ENCODE measurements at regions not wholly inside any gene's neighbourhood (a gene's known extent, or its start where the extent isn't known, plus 50 kb on each side); places are given as distances from the start of the nearest gene placed in this dataset.

DNA sequence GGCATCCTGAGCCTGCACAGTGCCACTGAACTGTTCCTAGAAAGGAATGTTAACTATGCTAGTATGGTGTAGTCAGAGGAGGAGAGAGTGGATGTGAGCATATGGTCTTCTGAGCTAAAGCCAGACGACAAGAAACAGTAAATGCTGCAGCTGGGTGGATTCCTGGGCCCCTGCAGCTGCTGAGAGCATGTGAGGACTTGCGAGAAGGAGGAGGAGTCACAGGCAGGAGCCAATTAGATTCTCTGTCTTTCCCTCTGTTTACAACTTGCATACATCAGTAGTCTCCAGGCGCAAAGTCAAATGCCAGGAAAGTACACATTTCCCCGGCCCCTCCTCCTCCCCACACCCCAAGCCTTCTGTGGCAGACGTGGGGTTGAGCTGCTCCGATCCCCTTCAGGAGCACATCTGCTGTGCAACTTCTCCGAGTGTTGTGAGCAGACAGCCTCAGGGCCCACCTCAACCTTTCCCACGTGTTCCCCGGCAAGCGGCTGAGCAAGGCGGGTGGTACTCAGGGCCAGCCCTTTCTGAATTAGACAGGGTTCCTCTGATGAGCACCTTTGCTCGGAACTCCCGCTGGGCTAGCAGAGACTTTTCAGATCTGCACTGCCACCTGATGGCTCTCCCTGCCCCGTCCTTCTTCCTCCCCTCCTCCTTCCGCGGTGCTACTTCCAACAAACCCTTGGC is 108.7 kb upstream of the ATP6AP2 start (continued):
- TF ChIP-seq, protein P1, sequence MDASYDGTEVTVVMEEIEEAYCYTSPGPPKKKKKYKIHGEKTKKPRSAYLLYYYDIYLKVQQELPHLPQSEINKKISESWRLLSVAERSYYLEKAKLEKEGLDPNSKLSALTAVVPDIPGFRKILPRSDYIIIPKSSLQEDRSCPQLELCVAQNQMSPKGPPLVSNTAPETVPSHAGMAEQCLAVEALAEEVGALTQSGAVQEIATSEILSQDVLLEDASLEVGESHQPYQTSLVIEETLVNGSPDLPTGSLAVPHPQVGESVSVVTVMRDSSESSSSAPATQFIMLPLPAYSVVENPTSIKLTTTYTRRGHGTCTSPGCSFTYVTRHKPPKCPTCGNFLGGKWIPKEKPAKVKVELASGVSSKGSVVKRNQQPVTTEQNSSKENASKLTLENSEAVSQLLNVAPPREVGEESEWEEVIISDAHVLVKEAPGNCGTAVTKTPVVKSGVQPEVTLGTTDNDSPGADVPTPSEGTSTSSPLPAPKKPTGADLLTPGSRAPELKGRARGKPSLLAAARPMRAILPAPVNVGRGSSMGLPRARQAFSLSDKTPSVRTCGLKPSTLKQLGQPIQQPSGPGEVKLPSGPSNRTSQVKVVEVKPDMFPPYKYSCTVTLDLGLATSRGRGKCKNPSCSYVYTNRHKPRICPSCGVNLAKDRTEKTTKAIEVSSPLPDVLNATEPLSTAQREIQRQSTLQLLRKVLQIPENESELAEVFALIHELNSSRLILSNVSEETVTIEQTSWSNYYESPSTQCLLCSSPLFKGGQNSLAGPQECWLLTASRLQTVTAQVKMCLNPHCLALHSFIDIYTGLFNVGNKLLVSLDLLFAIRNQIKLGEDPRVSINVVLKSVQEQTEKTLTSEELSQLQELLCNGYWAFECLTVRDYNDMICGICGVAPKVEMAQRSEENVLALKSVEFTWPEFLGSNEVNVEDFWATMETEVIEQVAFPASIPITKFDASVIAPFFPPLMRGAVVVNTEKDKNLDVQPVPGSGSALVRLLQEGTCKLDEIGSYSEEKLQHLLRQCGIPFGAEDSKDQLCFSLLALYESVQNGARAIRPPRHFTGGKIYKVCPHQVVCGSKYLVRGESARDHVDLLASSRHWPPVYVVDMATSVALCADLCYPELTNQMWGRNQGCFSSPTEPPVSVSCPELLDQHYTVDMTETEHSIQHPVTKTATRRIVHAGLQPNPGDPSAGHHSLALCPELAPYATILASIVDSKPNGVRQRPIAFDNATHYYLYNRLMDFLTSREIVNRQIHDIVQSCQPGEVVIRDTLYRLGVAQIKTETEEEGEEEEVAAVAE (CRISPR knock-in tag; IDR thresholded peaks at IDR 0.05; ENCODE audit: borderline replicate concordance): peak; percentile 33; the same call in 1 of the 2 replicates
- TF ChIP-seq RFX5 (IDR thresholded peaks at IDR 0.05; ENCODE audit: low read depth, low read length) (peak; percentile 92), NFYB (CRISPR knock-in tag; IDR thresholded peaks at IDR 0.05) (peak; percentile 34; the same call in 1 of the 2 replicates), FIP1L1 (IDR thresholded peaks at IDR 0.05; ENCODE audit: borderline replicate concordance, insufficient read depth, low read depth, low read length) (no peak), STAG1 (CRISPR knock-in tag; IDR thresholded peaks at IDR 0.05) (peak; percentile 46; the same call in 1 of the 2 replicates), ZNF614 (CRISPR knock-in tag; IDR thresholded peaks at IDR 0.05; ENCODE audit: borderline replicate concordance) (no peak), DNMT3B (CRISPR knock-in tag; conservative IDR thresholded peaks at IDR 0.05) (no peak), RFXANK (CRISPR knock-in tag; IDR thresholded peaks at IDR 0.05) (0 out of 2 replicates have a peak, but pooled peaks have one; percentile 78)
- TF ChIP-seq, protein P2, sequence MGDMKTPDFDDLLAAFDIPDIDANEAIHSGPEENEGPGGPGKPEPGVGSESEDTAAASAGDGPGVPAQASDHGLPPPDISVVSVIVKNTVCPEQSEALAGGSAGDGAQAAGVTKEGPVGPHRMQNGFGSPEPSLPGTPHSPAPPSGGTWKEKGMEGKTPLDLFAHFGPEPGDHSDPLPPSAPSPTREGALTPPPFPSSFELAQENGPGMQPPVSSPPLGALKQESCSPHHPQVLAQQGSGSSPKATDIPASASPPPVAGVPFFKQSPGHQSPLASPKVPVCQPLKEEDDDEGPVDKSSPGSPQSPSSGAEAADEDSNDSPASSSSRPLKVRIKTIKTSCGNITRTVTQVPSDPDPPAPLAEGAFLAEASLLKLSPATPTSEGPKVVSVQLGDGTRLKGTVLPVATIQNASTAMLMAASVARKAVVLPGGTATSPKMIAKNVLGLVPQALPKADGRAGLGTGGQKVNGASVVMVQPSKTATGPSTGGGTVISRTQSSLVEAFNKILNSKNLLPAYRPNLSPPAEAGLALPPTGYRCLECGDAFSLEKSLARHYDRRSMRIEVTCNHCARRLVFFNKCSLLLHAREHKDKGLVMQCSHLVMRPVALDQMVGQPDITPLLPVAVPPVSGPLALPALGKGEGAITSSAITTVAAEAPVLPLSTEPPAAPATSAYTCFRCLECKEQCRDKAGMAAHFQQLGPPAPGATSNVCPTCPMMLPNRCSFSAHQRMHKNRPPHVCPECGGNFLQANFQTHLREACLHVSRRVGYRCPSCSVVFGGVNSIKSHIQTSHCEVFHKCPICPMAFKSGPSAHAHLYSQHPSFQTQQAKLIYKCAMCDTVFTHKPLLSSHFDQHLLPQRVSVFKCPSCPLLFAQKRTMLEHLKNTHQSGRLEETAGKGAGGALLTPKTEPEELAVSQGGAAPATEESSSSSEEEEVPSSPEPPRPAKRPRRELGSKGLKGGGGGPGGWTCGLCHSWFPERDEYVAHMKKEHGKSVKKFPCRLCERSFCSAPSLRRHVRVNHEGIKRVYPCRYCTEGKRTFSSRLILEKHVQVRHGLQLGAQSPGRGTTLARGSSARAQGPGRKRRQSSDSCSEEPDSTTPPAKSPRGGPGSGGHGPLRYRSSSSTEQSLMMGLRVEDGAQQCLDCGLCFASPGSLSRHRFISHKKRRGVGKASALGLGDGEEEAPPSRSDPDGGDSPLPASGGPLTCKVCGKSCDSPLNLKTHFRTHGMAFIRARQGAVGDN (CRISPR knock-in tag; IDR thresholded peaks at IDR 0.05): peak; percentile 33; the same call in 1 of the 2 replicates
- TF ChIP-seq, protein P3, sequence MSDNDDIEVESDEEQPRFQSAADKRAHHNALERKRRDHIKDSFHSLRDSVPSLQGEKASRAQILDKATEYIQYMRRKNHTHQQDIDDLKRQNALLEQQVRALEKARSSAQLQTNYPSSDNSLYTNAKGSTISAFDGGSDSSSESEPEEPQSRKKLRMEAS (IDR thresholded peaks at IDR 0.05): peak; percentile 68
- TF ChIP-seq, protein P4, sequence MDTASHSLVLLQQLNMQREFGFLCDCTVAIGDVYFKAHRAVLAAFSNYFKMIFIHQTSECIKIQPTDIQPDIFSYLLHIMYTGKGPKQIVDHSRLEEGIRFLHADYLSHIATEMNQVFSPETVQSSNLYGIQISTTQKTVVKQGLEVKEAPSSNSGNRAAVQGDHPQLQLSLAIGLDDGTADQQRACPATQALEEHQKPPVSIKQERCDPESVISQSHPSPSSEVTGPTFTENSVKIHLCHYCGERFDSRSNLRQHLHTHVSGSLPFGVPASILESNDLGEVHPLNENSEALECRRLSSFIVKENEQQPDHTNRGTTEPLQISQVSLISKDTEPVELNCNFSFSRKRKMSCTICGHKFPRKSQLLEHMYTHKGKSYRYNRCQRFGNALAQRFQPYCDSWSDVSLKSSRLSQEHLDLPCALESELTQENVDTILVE (CRISPR knock-in tag; IDR thresholded peaks at IDR 0.05): no peak
- TF ChIP-seq, protein P5, sequence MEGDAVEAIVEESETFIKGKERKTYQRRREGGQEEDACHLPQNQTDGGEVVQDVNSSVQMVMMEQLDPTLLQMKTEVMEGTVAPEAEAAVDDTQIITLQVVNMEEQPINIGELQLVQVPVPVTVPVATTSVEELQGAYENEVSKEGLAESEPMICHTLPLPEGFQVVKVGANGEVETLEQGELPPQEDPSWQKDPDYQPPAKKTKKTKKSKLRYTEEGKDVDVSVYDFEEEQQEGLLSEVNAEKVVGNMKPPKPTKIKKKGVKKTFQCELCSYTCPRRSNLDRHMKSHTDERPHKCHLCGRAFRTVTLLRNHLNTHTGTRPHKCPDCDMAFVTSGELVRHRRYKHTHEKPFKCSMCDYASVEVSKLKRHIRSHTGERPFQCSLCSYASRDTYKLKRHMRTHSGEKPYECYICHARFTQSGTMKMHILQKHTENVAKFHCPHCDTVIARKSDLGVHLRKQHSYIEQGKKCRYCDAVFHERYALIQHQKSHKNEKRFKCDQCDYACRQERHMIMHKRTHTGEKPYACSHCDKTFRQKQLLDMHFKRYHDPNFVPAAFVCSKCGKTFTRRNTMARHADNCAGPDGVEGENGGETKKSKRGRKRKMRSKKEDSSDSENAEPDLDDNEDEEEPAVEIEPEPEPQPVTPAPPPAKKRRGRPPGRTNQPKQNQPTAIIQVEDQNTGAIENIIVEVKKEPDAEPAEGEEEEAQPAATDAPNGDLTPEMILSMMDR (CRISPR knock-in tag; IDR thresholded peaks at IDR 0.05): peak; percentile 55
- TF ChIP-seq, protein P6, sequence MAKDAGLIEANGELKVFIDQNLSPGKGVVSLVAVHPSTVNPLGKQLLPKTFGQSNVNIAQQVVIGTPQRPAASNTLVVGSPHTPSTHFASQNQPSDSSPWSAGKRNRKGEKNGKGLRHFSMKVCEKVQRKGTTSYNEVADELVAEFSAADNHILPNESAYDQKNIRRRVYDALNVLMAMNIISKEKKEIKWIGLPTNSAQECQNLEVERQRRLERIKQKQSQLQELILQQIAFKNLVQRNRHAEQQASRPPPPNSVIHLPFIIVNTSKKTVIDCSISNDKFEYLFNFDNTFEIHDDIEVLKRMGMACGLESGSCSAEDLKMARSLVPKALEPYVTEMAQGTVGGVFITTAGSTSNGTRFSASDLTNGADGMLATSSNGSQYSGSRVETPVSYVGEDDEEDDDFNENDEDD (CRISPR knock-in tag; IDR thresholded peaks at IDR 0.05; ENCODE audit: borderline replicate concordance): 0 out of 2 replicates have a peak, but pooled peaks have one; percentile 24

All from HepG2 (cell line).